HL-60 (cell line): ENCODE measurements at regions not wholly inside any gene's neighbourhood (a gene's known extent, or its start where the extent isn't known, plus 50 kb on each side); places are given as distances from the start of the nearest gene placed in this dataset.

Experiments used
- DNase-seq, 2 experiments: peaks; one replicate each; pipeline ENCODE4 v3.0.0-alpha.2; 2010 to 2020; ENCODE audit warnings: low read depth in 1 of 2, low spot score in 1 of 2
- H3K27ac ChIP-seq: fragments of 250-450 bp; sonication (Bioruptor Pico); replicated peaks from 2 replicates; pipeline ENCODE4 v1.5.1; 2020; ENCODE audit warnings: mild to moderate bottlenecking, moderate library complexity
- H3K27me3 ChIP-seq: fragments of 250-450 bp; sonication (Bioruptor Pico); 2 replicates; pipeline ENCODE4 v1.5.1; 2021; ENCODE audit warnings: mild to moderate bottlenecking, moderate library complexity; ENCODE audit not compliant: insufficient read depth, poor library complexity, severe bottlenecking
- H3K4me3 ChIP-seq: replicated peaks from 2 replicates; pipeline ENCODE4 v1.5.1; 2011; ENCODE audit warnings: mild to moderate bottlenecking, control low read depth, low read length; ENCODE audit not compliant: insufficient read depth
- CTCF ChIP-seq: IDR thresholded peaks from one replicate; pipeline ENCODE4 v1.5.1; 2011; ENCODE audit warnings: low read length, control low read depth, inconsistent platforms; ENCODE audit not compliant: insufficient read depth
- GABPA ChIP-seq: IDR thresholded peaks from 2 replicates; pipeline ENCODE4 v1.6.1; 2012; ENCODE audit warnings: low read depth
- POLR2AphosphoS5 ChIP-seq: IDR thresholded peaks from 2 replicates; pipeline ENCODE4 v1.6.1; 2012; ENCODE audit warnings: low read depth
- REST ChIP-seq: IDR thresholded peaks from 2 replicates; pipeline ENCODE4 v1.6.1; 2012; ENCODE audit warnings: low read depth; ENCODE audit not compliant: insufficient replicate concordance
- SPI1 ChIP-seq: IDR thresholded peaks from 2 replicates; pipeline ENCODE4 v1.6.1; 2012; ENCODE audit warnings: low read depth, mild to moderate bottlenecking, borderline replicate concordance

- Histone ChIP-seq H3K27me3 (no peaks in the 10 kb centered on the region), H3K27ac (no peak overlapping the region), H3K4me3 (no peak overlapping the region)
- no peak for DNase-seq
- TF ChIP-seq GABPA (no peak), SPI1 (no peak), POLR2AphosphoS5 (no peak), REST (no peak), CTCF (no peak)
Measured at GRCh38 chrX:101993335-101993734, 61.5 kb upstream of the ZMAT1 start.

- DNase-seq = no peak
- no peak for TF ChIP-seq CTCF
- TF ChIP-seq GABPA = no peak
- TF ChIP-seq SPI1 = no peak
- TF ChIP-seq POLR2AphosphoS5 = no peak
- no peak for TF ChIP-seq REST
- no peak overlapping the region for H3K27ac ChIP-seq
- H3K4me3 ChIP-seq = no peak overlapping the region
- no peaks in the 10 kb centered on the region for H3K27me3 ChIP-seq
Measured at GRCh38 chrX:101986586-101986985, 54.8 kb upstream of the ZMAT1 start.
